Bronchial epithelial cell (primary cell): ENCODE measurements at regions not wholly inside any gene's neighbourhood (a gene's known extent, or its start where the extent isn't known, plus 50 kb on each side); places are given as distances from the start of the nearest gene placed in this dataset.

Source experiments
- DNase-seq: peaks from one replicate; pipeline ENCODE4 v3.0.0-alpha.2; 2010; ENCODE audit warnings: low read depth
- FAIRE-seq: peaks from 2 replicates; lab custom pipeline; 2011; peaks lifted over from hg19 to GRCh38; lab: Jason Lieb, UNC
- H3K27me3 ChIP-seq: 2 replicates; pipeline ENCODE4 v1.5.1; 2011; ENCODE audit warnings: low read length; ENCODE audit not compliant: control insufficient read depth, insufficient read depth
- H3K36me3 ChIP-seq: 2 replicates; pipeline ENCODE4 v1.5.1; 2011; ENCODE audit warnings: low read length; ENCODE audit not compliant: control insufficient read depth, insufficient read depth
- H3K4me3 ChIP-seq: 2 replicates; pipeline ENCODE4 v1.5.1; 2011; ENCODE audit warnings: mild to moderate bottlenecking, low read depth, low read length, control low read depth
- CTCF ChIP-seq: IDR thresholded peaks from 2 replicates; pipeline ENCODE4 v1.5.1; 2011; ENCODE audit warnings: mild to moderate bottlenecking, moderate library complexity, low read length, control low read depth, inconsistent platforms; ENCODE audit not compliant: insufficient read depth, severe bottlenecking

DNA sequence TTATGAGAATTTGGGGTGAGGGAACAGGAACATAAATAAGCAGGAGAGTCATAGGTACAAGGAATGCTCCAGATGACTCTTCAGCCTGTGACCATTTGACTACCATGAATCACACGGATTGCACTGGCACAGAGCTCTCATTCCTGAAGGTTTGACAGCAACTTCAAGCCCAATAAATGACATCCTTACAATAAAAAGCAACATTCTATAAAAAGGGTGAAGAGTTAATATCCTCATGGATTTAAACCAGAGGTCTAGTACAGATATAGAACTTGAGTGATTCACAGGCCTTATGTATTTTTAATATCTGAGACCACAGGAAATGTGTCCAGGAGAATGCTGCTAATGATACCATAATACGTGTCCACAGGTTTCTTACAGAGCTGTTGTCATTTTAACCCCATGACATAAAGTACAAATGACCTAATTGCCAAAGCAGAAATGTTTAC lies 158.1 kb downstream of the IRS2 start:
- H3K36me3 ChIP-seq = no peaks in the 10 kb centered on the region
- no peak for FAIRE-seq
- H3K4me3 ChIP-seq = no peak overlapping the region
- DNase-seq = peak; percentile 85
- no peak for TF ChIP-seq CTCF
- no peaks in the 10 kb centered on the region for H3K27me3 ChIP-seq

DNA sequence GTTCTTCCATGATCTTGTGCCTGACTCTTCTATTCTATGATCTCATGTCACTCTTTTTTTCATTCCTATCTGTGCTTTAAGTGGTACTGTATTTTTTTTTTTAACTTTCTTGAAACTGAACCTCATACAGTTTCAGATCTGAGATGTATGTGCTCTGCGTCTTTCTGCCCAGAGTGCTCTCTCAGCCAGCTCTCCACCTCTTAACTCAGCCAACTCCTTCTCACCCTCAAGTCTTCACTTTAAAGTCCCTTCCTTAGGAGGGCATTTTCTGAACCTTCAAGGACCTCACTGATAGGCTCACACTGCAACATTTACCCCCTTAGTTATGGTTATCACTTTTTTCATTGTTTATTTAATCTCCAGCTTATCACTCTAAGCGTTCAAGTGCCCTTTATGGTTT lies 158.7 kb downstream of the IRS2 start:
- DNase-seq (no peak), FAIRE-seq (no peak)
- no peak overlapping the region for H3K4me3 ChIP-seq

DNA sequence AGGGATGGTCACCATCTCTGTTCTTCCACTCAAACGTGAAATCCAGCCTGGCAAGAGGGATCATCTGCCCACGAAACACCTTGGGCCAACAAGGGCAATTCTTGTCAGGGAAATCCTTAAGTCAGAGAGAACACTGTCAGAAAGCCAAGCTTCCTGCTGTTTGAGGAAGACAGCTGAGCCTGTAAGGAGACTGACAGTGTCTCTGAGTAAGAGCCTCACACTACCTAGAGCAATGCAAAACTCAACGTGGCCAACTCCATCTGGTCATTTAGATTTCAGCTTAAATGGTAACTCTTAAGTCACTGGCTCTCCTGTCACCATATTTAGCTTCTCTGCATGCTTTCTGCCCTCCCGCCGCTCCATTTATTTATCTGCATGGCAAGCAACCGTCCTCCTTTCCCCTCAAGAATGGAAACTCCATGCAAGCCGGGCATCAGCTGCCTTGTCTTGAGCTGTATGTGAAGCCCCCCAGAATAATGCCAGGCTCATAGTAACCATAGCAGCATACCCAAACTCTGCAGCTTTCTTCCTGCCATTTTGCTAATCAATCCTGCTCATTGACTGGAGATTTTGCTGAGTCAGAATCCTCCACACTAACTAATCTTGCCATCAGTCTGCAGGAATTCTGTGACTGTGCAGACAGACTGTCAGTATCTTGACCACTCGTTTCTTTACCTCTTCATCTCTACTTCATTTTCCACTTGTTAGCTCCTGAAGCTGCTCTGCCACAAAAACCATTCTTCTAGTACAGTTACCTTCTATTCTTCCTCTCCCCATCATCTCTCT lies 159.8 kb downstream of the IRS2 start:
- DNase-seq (no peak), FAIRE-seq (no peak)
- Histone ChIP-seq H3K4me3 (no peak overlapping the region), H3K27me3 (no peaks in the 10 kb centered on the region), H3K36me3 (no peaks in the 10 kb centered on the region)
- TF ChIP-seq CTCF = no peak

More for the DNA sequence above, 158.7 kb downstream of the IRS2 start:
- H3K36me3 ChIP-seq = no peaks in the 10 kb centered on the region
- no peak for TF ChIP-seq CTCF
- no peaks in the 10 kb centered on the region for H3K27me3 ChIP-seq

GRCh38 chr13:109625156-109625555 lies 161.2 kb downstream of the IRS2 start:
- no peak for TF ChIP-seq CTCF
- FAIRE-seq = no peak
- Histone ChIP-seq H3K36me3 (no peaks in the 10 kb centered on the region), H3K4me3 (no peak overlapping the region), H3K27me3 (no peaks in the 10 kb centered on the region)
- DNase-seq = no peak

DNA sequence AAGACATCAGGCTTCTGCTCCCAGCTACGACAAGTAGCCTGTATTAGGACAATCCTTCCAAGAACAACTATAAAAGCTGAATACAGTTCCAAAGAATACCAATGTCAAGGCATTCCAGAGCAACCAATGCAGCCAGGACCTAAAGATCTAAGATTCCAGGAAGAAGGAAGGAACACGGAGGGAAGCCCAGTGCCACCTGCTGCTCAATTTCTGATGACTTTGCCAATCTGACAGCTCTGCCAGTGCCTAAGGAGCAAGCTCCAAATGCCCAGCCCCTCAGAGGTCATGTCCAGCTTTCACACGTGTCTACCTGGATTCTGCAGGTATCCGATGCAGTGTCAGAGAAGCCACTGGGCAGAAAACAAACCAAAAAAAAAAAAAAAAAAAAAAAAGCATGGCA lies 164.4 kb downstream of the IRS2 start:
- Histone ChIP-seq H3K4me3 (no peak overlapping the region), H3K27me3 (no peaks in the 10 kb centered on the region), H3K36me3 (no peaks in the 10 kb centered on the region)
- no peak for TF ChIP-seq CTCF
- no peak for DNase-seq
- FAIRE-seq = no peak
